ENCODE measurements at regions not wholly inside any gene's neighbourhood (a gene's known extent, or its start where the extent isn't known, plus 50 kb on each side); places are given as distances from the start of the nearest gene placed in this dataset.

GRCh38 chr22:27638329-27639233 lies 163.0 kb downstream of the MN1 start:
- TF ChIP-seq ZFP3 (CRISPR knock-in tag; IDR thresholded peaks at IDR 0.05) (no peak), RARB (CRISPR knock-in tag; IDR thresholded peaks at IDR 0.05) (no peak), CREB5 (CRISPR knock-in tag; IDR thresholded peaks at IDR 0.05; ENCODE audit: low read depth) (no peak), ZNF565 (CRISPR knock-in tag; conservative IDR thresholded peaks at IDR 0.05; ENCODE audit: low read depth) (no peak), ZC3H10 (CRISPR knock-in tag; IDR thresholded peaks at IDR 0.05) (no peak), GLIS3 (CRISPR knock-in tag; IDR thresholded peaks at IDR 0.05) (no peak), BACH2 (CRISPR knock-in tag; IDR thresholded peaks at IDR 0.05; ENCODE audit: borderline replicate concordance) (no peak), PPARA (CRISPR knock-in tag; IDR thresholded peaks at IDR 0.05; ENCODE audit: borderline replicate concordance) (no peak), ARNTL (CRISPR knock-in tag; IDR thresholded peaks at IDR 0.05; ENCODE audit: borderline replicate concordance, low read depth) (no peak), ISL1 (CRISPR knock-in tag; IDR thresholded peaks at IDR 0.05) (no peak), ESRRG (CRISPR knock-in tag; IDR thresholded peaks at IDR 0.05) (no peak)
- TF ChIP-seq, protein P1, sequence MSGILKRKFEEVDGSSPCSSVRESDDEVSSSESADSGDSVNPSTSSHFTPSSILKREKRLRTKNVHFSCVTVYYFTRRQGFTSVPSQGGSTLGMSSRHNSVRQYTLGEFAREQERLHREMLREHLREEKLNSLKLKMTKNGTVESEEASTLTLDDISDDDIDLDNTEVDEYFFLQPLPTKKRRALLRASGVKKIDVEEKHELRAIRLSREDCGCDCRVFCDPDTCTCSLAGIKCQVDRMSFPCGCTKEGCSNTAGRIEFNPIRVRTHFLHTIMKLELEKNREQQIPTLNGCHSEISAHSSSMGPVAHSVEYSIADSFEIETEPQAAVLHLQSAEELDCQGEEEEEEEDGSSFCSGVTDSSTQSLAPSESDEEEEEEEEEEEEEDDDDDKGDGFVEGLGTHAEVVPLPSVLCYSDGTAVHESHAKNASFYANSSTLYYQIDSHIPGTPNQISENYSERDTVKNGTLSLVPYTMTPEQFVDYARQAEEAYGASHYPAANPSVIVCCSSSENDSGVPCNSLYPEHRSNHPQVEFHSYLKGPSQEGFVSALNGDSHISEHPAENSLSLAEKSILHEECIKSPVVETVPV (CRISPR knock-in tag; IDR thresholded peaks at IDR 0.05): no peak
- TF ChIP-seq, protein P2, sequence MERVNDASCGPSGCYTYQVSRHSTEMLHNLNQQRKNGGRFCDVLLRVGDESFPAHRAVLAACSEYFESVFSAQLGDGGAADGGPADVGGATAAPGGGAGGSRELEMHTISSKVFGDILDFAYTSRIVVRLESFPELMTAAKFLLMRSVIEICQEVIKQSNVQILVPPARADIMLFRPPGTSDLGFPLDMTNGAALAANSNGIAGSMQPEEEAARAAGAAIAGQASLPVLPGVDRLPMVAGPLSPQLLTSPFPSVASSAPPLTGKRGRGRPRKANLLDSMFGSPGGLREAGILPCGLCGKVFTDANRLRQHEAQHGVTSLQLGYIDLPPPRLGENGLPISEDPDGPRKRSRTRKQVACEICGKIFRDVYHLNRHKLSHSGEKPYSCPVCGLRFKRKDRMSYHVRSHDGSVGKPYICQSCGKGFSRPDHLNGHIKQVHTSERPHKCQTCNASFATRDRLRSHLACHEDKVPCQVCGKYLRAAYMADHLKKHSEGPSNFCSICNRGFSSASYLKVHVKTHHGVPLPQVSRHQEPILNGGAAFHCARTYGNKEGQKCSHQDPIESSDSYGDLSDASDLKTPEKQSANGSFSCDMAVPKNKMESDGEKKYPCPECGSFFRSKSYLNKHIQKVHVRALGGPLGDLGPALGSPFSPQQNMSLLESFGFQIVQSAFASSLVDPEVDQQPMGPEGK (CRISPR knock-in tag; IDR thresholded peaks at IDR 0.05; ENCODE audit: borderline replicate concordance): no peak
